A673 (cell line): ENCODE measurements at regions not wholly inside any gene's neighbourhood (a gene's known extent, or its start where the extent isn't known, plus 50 kb on each side); places are given as distances from the start of the nearest gene placed in this dataset.

ENCODE experiments used
- BruUV-seq: library from RNA; stranded (reverse); fragments of 400-500 nt; replicated peaks from 2 replicates; lab custom pipeline; 2021; lab: Mats Ljungman, UMichigan
- CTCF ChIA-PET: fragments of 300-600 bp; sonication (Branson Sonifier 250); formaldehyde crosslinking; loops from one replicate; lab custom pipeline; 2022; ENCODE audit warnings: antibody characterized with exemption; lab: Charles Lee
- POLR2A ChIA-PET: fragments of 300-600 bp; sonication (Branson Sonifier 250); formaldehyde crosslinking; loops from one replicate; lab custom pipeline; 2022; ENCODE audit warnings: antibody characterized with exemption; ENCODE audit not compliant: low non-redundant PET; lab: Charles Lee
- DNase-seq: peaks from one replicate; pipeline ENCODE4 v3.0.0-alpha.2; 2015; ENCODE audit warnings: low spot score
- H3K27ac ChIP-seq: fragments of 200-600 bp; sonication (generic); 2 replicates; pipeline ENCODE4 v1.5.1; 2016; ENCODE audit warnings: mixed run types, low read depth, mild to moderate bottlenecking, mixed read lengths, antibody characterized with exemption, low read length; ENCODE audit not compliant: poor library complexity, severe bottlenecking
- H3K27me3 ChIP-seq: fragments of 200-600 bp; sonication (generic); replicated peaks from 2 replicates; pipeline ENCODE4 v1.6.1; 2017; ENCODE audit warnings: mixed run types, low read depth, mild to moderate bottlenecking, mixed read lengths, antibody characterized with exemption, low read length; ENCODE audit not compliant: insufficient read depth, poor library complexity
- H3K36me3 ChIP-seq: fragments of 200-600 bp; sonication (generic); 2 replicates; pipeline ENCODE4 v1.6.1; 2016; ENCODE audit warnings: mixed run types, mild to moderate bottlenecking, mixed read lengths, antibody characterized with exemption, low read length; ENCODE audit not compliant: insufficient read depth, poor library complexity, severe bottlenecking
- H3K4me1 ChIP-seq: fragments of 200-600 bp; sonication (generic); 2 replicates; pipeline ENCODE4 v1.6.1; 2017; ENCODE audit warnings: mixed run types, mild to moderate bottlenecking, mixed read lengths, antibody characterized with exemption, low read length; ENCODE audit not compliant: insufficient read depth, poor library complexity, severe bottlenecking
- H3K4me3 ChIP-seq: fragments of 200-600 bp; sonication (generic); 2 replicates; pipeline ENCODE4 v1.5.1; 2016; ENCODE audit warnings: low read depth, mixed run types, mild to moderate bottlenecking, mixed read lengths, low read length; ENCODE audit not compliant: poor library complexity, severe bottlenecking
- H3K9me3 ChIP-seq: fragments of 200-600 bp; sonication (generic); 2 replicates; pipeline ENCODE4 v1.6.1; 2016; ENCODE audit warnings: mixed run types, low read depth, mild to moderate bottlenecking, mixed read lengths, antibody characterized with exemption, low read length; ENCODE audit not compliant: poor library complexity, severe bottlenecking
- EZH2 ChIP-seq: fragments of 200-600 bp; sonication (generic); IDR thresholded peaks from 2 replicates; pipeline ENCODE4 v1.6.1; 2017; ENCODE audit warnings: borderline replicate concordance, low read depth, mild to moderate bottlenecking, mixed read lengths, antibody characterized with exemption, low read length; ENCODE audit not compliant: poor library complexity, severe bottlenecking
- intact Hi-C: fragments of 100-400 bp; cut with micrococcal nuclease; formaldehyde crosslinking; loops from one replicate; pipeline ENCODE4 v1.10.0; 2022; ENCODE audit not compliant: unreplicated experiment
- TF ChIP-seq, protein P1 (sequence below): fragments of 300-800, 200-600 bp; sonication (generic); conservative IDR thresholded peaks from 2 replicates; pipeline ENCODE4 v1.5.1; 2017; ENCODE audit warnings: low read depth, mild to moderate bottlenecking, antibody characterized with exemption, low read length, moderate library complexity, mixed read lengths

DNA sequence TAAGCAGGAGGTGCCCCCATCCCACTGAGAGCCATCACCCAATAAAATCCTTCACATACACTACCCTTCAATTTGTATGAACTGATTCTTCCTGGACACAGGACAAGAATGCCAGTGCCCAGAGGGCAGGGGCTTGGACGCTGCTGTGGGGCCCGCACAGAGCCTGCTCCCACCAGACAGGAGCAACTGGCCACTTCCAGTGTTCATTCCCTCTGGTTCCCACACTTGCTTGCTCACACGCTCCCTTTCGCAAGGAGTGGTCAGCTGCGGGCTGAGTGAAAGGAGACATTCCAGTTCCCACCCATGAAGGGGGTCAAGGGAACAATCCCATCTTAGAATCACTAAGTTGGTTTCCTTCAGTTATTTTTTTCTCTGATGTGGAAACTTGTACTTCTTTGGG, 314.5 kb upstream of the ACO1 start:
- TF ChIP-seq, protein P1, sequence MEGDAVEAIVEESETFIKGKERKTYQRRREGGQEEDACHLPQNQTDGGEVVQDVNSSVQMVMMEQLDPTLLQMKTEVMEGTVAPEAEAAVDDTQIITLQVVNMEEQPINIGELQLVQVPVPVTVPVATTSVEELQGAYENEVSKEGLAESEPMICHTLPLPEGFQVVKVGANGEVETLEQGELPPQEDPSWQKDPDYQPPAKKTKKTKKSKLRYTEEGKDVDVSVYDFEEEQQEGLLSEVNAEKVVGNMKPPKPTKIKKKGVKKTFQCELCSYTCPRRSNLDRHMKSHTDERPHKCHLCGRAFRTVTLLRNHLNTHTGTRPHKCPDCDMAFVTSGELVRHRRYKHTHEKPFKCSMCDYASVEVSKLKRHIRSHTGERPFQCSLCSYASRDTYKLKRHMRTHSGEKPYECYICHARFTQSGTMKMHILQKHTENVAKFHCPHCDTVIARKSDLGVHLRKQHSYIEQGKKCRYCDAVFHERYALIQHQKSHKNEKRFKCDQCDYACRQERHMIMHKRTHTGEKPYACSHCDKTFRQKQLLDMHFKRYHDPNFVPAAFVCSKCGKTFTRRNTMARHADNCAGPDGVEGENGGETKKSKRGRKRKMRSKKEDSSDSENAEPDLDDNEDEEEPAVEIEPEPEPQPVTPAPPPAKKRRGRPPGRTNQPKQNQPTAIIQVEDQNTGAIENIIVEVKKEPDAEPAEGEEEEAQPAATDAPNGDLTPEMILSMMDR, result no peak
- TF ChIP-seq EZH2, result no peak
- Histone ChIP-seq H3K27ac (no peak overlapping the region), H3K36me3 (no peaks in the 10 kb centered on the region), H3K4me3 (no peak overlapping the region), H3K9me3 (no peaks in the 10 kb centered on the region), H3K27me3 (no peaks in the 10 kb centered on the region), H3K4me1 (no peaks in the 10 kb centered on the region)
- ChIA-PET POLR2A (no interaction called here), CTCF (no interaction called here)
- DNase-seq, result no peak
- no TSS peak for BruUV-seq
- intact Hi-C loops, result no loop called here

DNA sequence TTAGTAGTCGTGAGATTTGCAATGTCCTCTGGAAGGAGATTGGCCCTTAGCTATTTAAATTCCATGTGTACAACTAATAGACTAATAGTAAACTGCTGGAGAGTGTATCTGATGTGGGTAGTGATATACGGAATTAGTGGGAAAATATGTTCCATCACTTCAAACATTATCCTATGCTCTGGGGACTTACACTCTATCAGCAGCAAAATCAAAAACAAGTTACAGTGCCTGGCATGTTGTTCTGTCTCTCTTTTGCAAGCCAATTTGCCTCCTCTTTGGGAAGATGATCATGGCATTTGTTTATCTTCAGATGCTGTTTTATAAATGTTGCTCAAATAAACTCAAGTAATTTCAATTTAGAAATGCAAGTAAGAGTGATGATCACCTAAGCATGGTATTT, 311.9 kb upstream of the ACO1 start:
- ChIA-PET POLR2A (no interaction called here), CTCF (no interaction called here)
- no peak overlapping the region for H3K27ac ChIP-seq
- intact Hi-C loops, result no loop called here
- no peaks in the 10 kb centered on the region for H3K27me3 ChIP-seq
- no peak overlapping the region for H3K4me3 ChIP-seq
- BruUV-seq, result no TSS peak
- H3K9me3 ChIP-seq, result no peaks in the 10 kb centered on the region
- no peak for DNase-seq
- TF ChIP-seq EZH2, result no peak
- TF ChIP-seq, protein P1, result no peak
- no peaks in the 10 kb centered on the region for H3K4me1 ChIP-seq
- H3K36me3 ChIP-seq, result no peaks in the 10 kb centered on the region

DNA sequence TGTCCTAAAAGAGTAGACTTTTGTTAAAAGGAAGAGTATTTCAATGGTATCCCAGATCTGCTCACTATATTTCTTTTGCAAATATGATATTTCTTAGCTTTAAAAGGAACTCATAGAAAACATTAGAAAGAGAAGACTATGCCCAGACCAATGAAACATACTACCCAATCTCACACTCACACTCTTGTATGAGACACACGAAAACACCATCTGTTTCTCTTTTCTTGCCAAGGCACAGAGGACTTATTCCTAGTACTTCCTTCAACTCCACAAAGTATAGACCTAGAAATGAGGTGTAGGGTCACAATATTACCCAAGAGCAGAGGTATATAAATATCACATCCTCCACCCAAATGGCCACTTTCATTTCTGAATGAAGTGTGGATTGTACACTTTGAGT, 292.4 kb upstream of the ACO1 start:
- POLR2A ChIA-PET, result no interaction called here
- TF ChIP-seq EZH2, result no peak
- TF ChIP-seq, protein P1, result no peak
- Histone ChIP-seq H3K4me3 (no peak overlapping the region), H3K27me3 (no peaks in the 10 kb centered on the region), H3K36me3 (no peaks in the 10 kb centered on the region), H3K27ac (no peak overlapping the region), H3K9me3 (no peaks in the 10 kb centered on the region), H3K4me1 (no peaks in the 10 kb centered on the region)
- intact Hi-C loops, result no loop called here
- BruUV-seq, result no TSS peak
- CTCF ChIA-PET, result no interaction called here
- DNase-seq, result no peak
